Body of pancreas (tissue), 4 donors: ENCODE measurements at regions not wholly inside any gene's neighbourhood (a gene's known extent, or its start where the extent isn't known, plus 50 kb on each side); places are given as distances from the start of the nearest gene placed in this dataset.

Source experiments
- POLR2A ChIP-seq, 3 donors: fragments of 450-650 bp; IDR thresholded peaks; one replicate each; pipeline ENCODE4 v1.6.1; 2016; ENCODE audit warnings: antibody characterized with exemption in 3 of 3, mild to moderate bottlenecking in 2 of 3
- TF ChIP-seq, protein P1 (sequence below), 7 experiments: fragments of 450-650 bp in 4 of 7; fragments of 200-600 bp in 3 of 7; sonication (generic) in 3 of 7; IDR thresholded peaks; one replicate each; pipeline ENCODE4 v1.5.1; 2016 to 2019; ENCODE audit warnings: antibody characterized with exemption in 7 of 7

DNA sequence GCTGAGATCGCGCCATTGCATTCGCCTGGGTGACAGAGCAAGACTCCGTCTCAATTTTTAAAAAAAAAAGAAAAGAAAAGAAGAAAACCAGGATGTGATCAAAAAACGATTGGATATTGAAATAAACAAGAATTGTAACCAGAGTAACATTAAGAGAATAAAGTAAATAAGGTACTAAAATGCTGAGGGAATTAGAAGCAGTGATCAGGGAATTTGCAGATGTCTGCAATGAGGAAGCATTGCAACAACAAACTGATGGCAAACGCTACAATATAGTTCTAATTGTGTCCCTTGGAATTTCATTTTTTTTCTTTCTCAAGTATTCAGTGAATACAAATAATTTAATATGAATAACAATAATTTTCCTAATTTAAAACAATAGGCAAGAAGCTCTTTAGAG, 1077.5 kb downstream of the TBL1XR1 start:
- TF ChIP-seq, protein P1, sequence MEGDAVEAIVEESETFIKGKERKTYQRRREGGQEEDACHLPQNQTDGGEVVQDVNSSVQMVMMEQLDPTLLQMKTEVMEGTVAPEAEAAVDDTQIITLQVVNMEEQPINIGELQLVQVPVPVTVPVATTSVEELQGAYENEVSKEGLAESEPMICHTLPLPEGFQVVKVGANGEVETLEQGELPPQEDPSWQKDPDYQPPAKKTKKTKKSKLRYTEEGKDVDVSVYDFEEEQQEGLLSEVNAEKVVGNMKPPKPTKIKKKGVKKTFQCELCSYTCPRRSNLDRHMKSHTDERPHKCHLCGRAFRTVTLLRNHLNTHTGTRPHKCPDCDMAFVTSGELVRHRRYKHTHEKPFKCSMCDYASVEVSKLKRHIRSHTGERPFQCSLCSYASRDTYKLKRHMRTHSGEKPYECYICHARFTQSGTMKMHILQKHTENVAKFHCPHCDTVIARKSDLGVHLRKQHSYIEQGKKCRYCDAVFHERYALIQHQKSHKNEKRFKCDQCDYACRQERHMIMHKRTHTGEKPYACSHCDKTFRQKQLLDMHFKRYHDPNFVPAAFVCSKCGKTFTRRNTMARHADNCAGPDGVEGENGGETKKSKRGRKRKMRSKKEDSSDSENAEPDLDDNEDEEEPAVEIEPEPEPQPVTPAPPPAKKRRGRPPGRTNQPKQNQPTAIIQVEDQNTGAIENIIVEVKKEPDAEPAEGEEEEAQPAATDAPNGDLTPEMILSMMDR (IDR thresholded peaks at IDR 0.05), result no peak
- TF ChIP-seq POLR2A (IDR thresholded peaks at IDR 0.05), result no peak
